ENCODE measurements at regions not wholly inside any gene's neighbourhood (a gene's known extent, or its start where the extent isn't known, plus 50 kb on each side); places are given as distances from the start of the nearest gene placed in this dataset.

DNA sequence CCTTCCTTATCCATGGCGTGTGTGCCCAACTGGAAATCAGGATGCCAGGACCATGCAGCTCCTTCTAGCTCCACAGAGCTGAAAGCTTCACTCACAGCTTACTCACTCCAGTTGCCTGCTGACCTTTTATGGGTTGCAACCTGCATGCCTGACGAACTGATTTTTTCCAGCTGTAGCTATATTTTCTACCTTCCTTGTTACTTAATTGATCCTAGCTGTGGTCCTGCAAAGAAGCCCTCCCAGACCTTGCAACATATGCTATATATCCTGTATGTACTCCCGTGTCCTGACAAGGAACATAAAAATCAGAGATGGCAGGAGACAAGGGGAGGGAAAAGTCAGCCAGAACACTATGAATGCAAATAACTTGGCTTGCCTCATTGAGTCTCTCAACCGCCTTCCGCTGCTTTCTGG is 135.3 kb upstream of the LDB2 start:
- TF ChIP-seq CTCF (IDR thresholded peaks at IDR 0.05), result no peak
- TF ChIP-seq POLR2A (IDR thresholded peaks at IDR 0.05), result no peak

All from body of pancreas (tissue), 4 donors.